H1 (cell line): ENCODE measurements at regions not wholly inside any gene's neighbourhood (a gene's known extent, or its start where the extent isn't known, plus 50 kb on each side); places are given as distances from the start of the nearest gene placed in this dataset.

Experiments used
- CHD7 ChIP-seq: fragments of 300-600 bp; sonication (generic); IDR thresholded peaks from 2 replicates; pipeline ENCODE4 v1.7.1; 2012; ENCODE audit warnings: low read length, moderate library complexity, mild to moderate bottlenecking, inconsistent platforms; ENCODE audit not compliant: insufficient replicate concordance
- EP300 ChIP-seq, 2 experiments: IDR thresholded peaks; 1 replicate in 1 of 2; 2 replicates in 1 of 2; pipeline ENCODE4 v1.6.1; 2011 to 2012; ENCODE audit warnings: low read depth in 2 of 2, low read length in 2 of 2, mild to moderate bottlenecking in 2 of 2, borderline replicate concordance in 1 of 2, inconsistent platforms in 1 of 2, moderate library complexity in 1 of 2
- HDAC2 ChIP-seq, 2 experiments: fragments of 300-600 bp in 1 of 2; sonication (generic) in 1 of 2; IDR thresholded peaks; 2 replicates each; pipeline ENCODE4 v1.6.1; 2011 to 2012; ENCODE audit warnings: low read depth in 2 of 2, low read length in 2 of 2, mild to moderate bottlenecking in 2 of 2, moderate library complexity in 2 of 2, borderline replicate concordance in 1 of 2, inconsistent platforms in 1 of 2
- RNF2 ChIP-seq: fragments of 200-900, 300-1000 bp; sonication (generic); IDR thresholded peaks from 2 replicates; pipeline ENCODE4 v1.7.1; 2016; ENCODE audit warnings: borderline replicate concordance, low read depth, mild to moderate bottlenecking, antibody characterized with exemption, low read length; ENCODE audit not compliant: poor library complexity, severe bottlenecking; ENCODE audit errors: missing control alignments

GRCh38 chr6:21742238-21742660 is 148.7 kb downstream of the SOX4 start (continued):
- TF ChIP-seq CHD7 (peak; percentile 51), RNF2 (no peak), HDAC2 (IDR thresholded peaks at IDR 0.05; ENCODE audit: borderline replicate concordance in 1 of 2, low read depth in 2 of 2, low read length in 2 of 2) (0 out of 4 replicates have a peak, but pooled peaks of 1 of the 2 experiments have one; percentile 31), EP300 (IDR thresholded peaks at IDR 0.05; ENCODE audit: borderline replicate concordance in 1 of 2, low read depth in 2 of 2, low read length in 2 of 2) (peak in 1 of 2 experiments; percentile 30; a peak in 1 of 3 replicates)
